Stimulated activated CD4-positive, alpha-beta T cell treated with anti-CD3 and anti-CD28 coated beads, Interleukin-4, amount 100 ng/mL, for 1 hour (primary cell): ENCODE measurements at regions not wholly inside any gene's neighbourhood (a gene's known extent, or its start where the extent isn't known, plus 50 kb on each side); places are given as distances from the start of the nearest gene placed in this dataset.
"Not testable (repeated sequence)": the region's sequence is repeated elsewhere in the genome, so short reads cannot be mapped to it uniquely, and the experiment has no call there.

Experiments
- DNase-seq: peaks from one replicate; pipeline ENCODE4 v3.0.0-alpha.2; 2020

GRCh38 chr7:56206420-56206819 is 90.2 kb upstream of the NUPR2 start:
- DNase-seq: no peak

DNA sequence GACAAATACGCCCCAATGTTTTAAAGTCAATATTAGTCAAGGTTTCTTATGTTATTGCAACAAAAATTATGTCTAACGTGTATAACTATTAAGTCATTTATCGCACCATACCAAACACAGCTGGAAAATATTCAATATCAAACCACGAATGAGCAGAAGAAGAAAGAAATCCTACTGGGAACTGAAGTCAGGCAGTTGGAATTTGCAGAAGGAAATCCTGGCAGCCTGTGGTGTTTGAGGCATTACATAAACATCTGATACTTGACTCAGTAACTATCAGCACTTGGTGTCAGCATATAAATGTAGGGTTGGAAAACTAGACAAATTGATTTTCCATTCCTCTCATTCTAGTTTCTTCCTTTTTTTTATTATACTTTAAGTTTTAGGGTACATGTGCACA is 83.4 kb upstream of the NUPR2 start:
- no peak for DNase-seq

DNA sequence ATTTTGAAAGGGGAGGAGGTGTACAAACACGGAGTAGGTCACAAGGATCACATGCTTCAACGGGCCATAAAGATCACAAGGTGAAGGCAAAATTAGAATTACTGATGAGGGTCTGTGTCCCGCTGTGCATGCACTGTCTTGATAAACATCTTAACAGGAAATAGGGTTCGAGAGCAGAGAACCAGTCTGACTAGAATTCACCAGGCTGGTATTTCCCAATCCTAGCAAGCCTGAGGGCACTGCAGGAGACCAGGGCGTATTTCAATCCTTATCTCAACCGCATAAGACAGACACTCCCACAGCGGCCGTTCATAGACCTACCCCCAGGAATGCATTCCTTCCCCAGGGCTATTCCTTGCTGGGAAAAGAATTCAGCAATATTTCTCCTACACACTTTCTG is 80.0 kb upstream of the NUPR2 start:
- DNase-seq: not testable (repeated sequence)

DNA sequence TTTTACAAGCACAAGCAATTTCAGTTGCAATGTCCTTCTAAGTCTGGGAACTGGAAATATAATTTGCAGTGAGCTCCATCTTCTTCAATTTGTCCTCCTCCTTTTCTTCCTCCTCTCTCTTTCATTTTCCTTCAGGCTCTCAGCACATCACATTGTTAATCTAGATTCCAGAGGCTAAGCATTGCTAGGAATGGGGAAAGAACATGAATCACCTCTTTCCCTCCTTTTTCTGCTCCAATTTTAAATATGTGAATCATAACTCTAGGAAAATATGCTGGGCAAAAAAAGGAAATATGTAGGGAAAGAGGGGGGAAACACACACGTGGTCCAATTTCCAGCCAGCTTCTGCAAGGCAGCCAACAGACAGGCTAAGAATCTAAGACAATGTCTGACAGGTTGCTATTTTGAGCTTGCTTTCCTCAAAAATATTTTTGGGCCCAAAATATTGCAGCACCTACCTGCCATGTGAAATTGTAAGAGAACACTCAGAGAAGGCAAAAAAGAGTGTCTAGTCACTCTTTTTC is 72.7 kb upstream of the NUPR2 start:
- no peak for DNase-seq

- DNase-seq: no peak
These were observed 72.2 kb upstream of the NUPR2 start for GRCh38 chr7:56188376-56188775.

DNA sequence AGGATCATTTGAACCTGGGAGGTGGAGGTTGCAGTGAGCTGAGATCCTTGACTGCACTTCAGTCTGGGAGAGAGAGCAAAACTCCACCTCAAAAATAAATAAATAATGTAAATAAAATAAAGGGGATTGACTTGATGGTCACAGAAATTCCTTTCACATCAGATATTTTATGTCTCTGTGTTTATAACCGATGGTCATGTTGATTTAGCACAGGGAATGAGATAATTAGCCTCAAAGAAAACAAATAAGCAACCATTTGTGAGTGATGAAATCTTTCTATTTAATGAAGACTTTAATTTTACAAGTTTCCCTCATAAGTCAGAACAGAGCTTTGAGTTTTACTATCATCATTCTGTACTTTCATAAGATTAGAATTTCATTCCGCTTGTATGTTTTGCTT is 64.8 kb upstream of the NUPR2 start:
- DNase-seq: no peak

DNA sequence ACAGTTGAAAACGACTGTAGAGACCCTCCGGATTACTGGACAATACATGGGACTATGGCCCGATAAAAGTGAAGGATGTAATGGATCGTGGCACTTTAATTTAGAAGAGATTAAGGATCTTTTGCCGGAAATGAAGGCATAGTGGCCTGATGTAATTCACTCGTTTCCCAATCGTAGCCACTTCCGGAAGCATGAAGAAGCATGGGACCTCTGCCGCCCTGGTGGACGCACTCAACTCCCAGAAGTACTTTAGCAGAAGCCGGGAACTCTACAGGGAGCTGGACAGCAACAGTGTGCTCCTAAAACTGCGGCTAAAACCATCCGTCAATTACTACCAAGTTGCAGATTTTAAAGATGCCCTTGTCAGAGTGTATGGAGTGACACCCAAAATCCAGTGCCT is 59.6 kb upstream of the NUPR2 start:
- no peak for DNase-seq

DNA sequence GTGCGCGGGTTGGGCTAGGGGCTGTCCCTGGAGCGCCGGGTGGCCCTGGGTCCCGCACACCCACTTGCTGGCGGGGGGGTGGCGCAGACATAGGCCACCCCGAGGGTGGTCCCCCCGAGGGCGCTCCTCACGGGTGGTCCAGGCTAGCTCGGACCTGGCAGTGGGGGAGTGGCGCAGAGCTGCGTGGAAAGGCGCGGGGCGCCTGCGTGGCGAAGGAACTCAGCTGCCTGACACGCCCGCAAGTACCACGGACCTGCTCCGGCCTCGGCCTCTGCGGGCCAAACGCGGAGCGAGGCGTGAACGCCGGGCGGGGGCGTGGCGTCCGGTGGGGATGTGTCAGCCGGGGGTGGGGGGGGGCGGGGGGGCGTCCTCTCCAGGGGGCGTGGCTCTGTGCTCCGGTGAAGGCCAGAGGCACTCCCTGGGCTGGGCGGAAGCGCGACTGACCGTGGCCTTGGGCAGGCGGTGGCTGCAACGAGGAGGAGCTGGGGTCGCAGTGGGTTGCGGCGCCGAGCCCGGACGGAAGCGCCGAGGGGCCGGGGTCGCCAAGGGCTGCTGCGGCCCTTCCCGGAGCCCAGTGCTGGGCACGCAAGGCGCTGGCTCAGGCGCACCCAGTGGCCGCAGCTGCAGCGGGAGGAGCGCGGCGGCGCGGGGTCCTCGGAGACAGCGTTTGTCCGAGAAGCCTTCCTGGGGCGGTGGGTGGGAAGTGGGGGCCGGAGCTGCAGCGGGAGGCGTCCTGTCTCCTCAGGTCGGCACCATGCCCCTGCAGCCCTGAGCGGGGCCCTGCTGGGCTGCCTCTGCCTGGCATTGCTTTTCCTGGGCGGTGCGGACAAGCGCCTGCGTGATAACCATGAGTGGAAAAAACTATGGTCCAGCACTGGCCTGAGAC is 58.9 kb upstream of the NUPR2 start:
- DNase-seq: no peak

- DNase-seq: no peak
These were observed 58.2 kb upstream of the NUPR2 start for GRCh38 chr7:56174346-56174874.
